NCI-H1694 (cell line): ENCODE measurements at regions not wholly inside any gene's neighbourhood (a gene's known extent, or its start where the extent isn't known, plus 50 kb on each side); places are given as distances from the start of the nearest gene placed in this dataset.

Experiments used
- DNase-seq: peaks from one replicate; lab custom pipeline; 2025; lab: John Stamatoyannopoulos, UW

GRCh38 chr20:39632757-39633156, 670.6 kb downstream of the DHX35 start:
- DNase-seq, result no peak

- no peak for DNase-seq
Measured at GRCh38 chr20:39632176-39632575, 670.0 kb downstream of the DHX35 start.

GRCh38 chr20:39631557-39631956, 669.4 kb downstream of the DHX35 start:
- DNase-seq, result no peak

- DNase-seq, result no peak
Measured at GRCh38 chr20:39630215-39630908, 668.2 kb downstream of the DHX35 start.

- no peak for DNase-seq
Measured at GRCh38 chr20:39627765-39628164, 665.6 kb downstream of the DHX35 start.

- no peak for DNase-seq
Measured at GRCh38 chr20:39624316-39624715, 662.2 kb downstream of the DHX35 start.

GRCh38 chr20:39623584-39624234, 661.6 kb downstream of the DHX35 start:
- DNase-seq, result no peak

- DNase-seq, result no peak
Measured at GRCh38 chr20:39619271-39619785, 657.2 kb downstream of the DHX35 start.

GRCh38 chr20:39611901-39612300, 649.8 kb downstream of the DHX35 start:
- DNase-seq, result no peak

- no peak for DNase-seq
Measured at GRCh38 chr20:39607141-39607540, 645.0 kb downstream of the DHX35 start.

GRCh38 chr20:39605908-39606307, 643.8 kb downstream of the DHX35 start:
- no peak for DNase-seq

- no peak for DNase-seq
Measured at GRCh38 chr20:39605361-39605760, 643.2 kb downstream of the DHX35 start.

GRCh38 chr20:39603219-39603618, 641.1 kb downstream of the DHX35 start:
- no peak for DNase-seq

- DNase-seq, result no peak
Measured at GRCh38 chr20:39602649-39603048, 640.5 kb downstream of the DHX35 start.

- DNase-seq, result no peak
Measured at GRCh38 chr20:39600871-39601270, 638.7 kb downstream of the DHX35 start.

- no peak for DNase-seq
Measured at GRCh38 chr20:39600156-39600555, 638.0 kb downstream of the DHX35 start.

GRCh38 chr20:39596554-39596953, 634.4 kb downstream of the DHX35 start:
- DNase-seq, result no peak

- no peak for DNase-seq
Measured at GRCh38 chr20:39592371-39592770, 630.2 kb downstream of the DHX35 start.

- DNase-seq, result no peak
Measured at GRCh38 chr20:39588148-39588757, 626.1 kb downstream of the DHX35 start.

GRCh38 chr20:39581034-39581433, 618.9 kb downstream of the DHX35 start:
- no peak for DNase-seq

GRCh38 chr20:39576771-39577170, 614.6 kb downstream of the DHX35 start:
- no peak for DNase-seq

GRCh38 chr20:39574061-39574460, 611.9 kb downstream of the DHX35 start:
- no peak for DNase-seq

- DNase-seq, result no peak
Measured at GRCh38 chr20:39571171-39571570, 609.0 kb downstream of the DHX35 start.
